RWPE1 (cell line): ENCODE measurements at regions not wholly inside any gene's neighbourhood (a gene's known extent, or its start where the extent isn't known, plus 50 kb on each side); places are given as distances from the start of the nearest gene placed in this dataset.

Source experiments
- CTCF ChIA-PET: fragments of 350-600 bp; sonication (Branson Sonifier 250); formaldehyde crosslinking; extraction: SDS; loops from one replicate; lab custom pipeline; 2021; lab: Yijun Ruan, JAX
- POLR2A ChIA-PET: fragments of 400-600 bp; formaldehyde crosslinking; extraction: SDS; loops from one replicate; lab custom pipeline; 2020; ENCODE audit warnings: antibody characterized with exemption; ENCODE audit not compliant: low non-redundant PET; lab: Yijun Ruan, JAX
- DNase-seq: peaks from one replicate; pipeline ENCODE4 v3.0.0; 2012; ENCODE audit warnings: low spot score
- H3K27ac ChIP-seq: fragments of 450-650 bp; 2 replicates; pipeline ENCODE4 v1.5.1; 2017
- CTCF ChIP-seq: fragments of 450-650 bp; conservative IDR thresholded peaks from 2 replicates; pipeline ENCODE4 v1.5.1; 2017; ENCODE audit warnings: low read depth, mild to moderate bottlenecking

GRCh38 chr12:123078531-123079155 is 72.2 kb downstream of the PITPNM2 start:
- no peak for TF ChIP-seq CTCF
- no peak overlapping the region for H3K27ac ChIP-seq
- CTCF ChIA-PET = no interaction called here
- POLR2A ChIA-PET = no interaction called here
- no peak for DNase-seq

- DNase-seq = no peak
- CTCF ChIA-PET = no interaction called here
- POLR2A ChIA-PET = no interaction called here
- no peak for TF ChIP-seq CTCF
- no peak overlapping the region for H3K27ac ChIP-seq
Measured at GRCh38 chr12:123078120-123078465, 72.8 kb downstream of the PITPNM2 start.

- ChIA-PET POLR2A (no interaction called here), CTCF (no interaction called here)
- no peak for DNase-seq
- H3K27ac ChIP-seq = no peak overlapping the region
- no peak for TF ChIP-seq CTCF
Measured at GRCh38 chr12:123077298-123078119, 73.4 kb downstream of the PITPNM2 start.

GRCh38 chr12:123076604-123077297 is 74.1 kb downstream of the PITPNM2 start:
- no peak for DNase-seq
- ChIA-PET CTCF (no interaction called here), POLR2A (no interaction called here)
- no peak overlapping the region for H3K27ac ChIP-seq
- no peak for TF ChIP-seq CTCF

GRCh38 chr12:123075646-123076171 is 75.2 kb downstream of the PITPNM2 start:
- DNase-seq = no peak
- TF ChIP-seq CTCF = no peak
- ChIA-PET POLR2A (no interaction called here), CTCF (interaction anchor here (0.7 kb wide), 1 partner anchor 51 kb away, joined by 4 read pairs; no protein-coding TSS in a partner anchor)
- H3K27ac ChIP-seq = no peak overlapping the region

- ChIA-PET POLR2A (no interaction called here), CTCF (interaction anchor here (0.7 kb wide), 1 partner anchor 52 kb away, joined by 4 read pairs; no protein-coding TSS in a partner anchor)
- no peak overlapping the region for H3K27ac ChIP-seq
- no peak for DNase-seq
- TF ChIP-seq CTCF = no peak
Measured at GRCh38 chr12:123075087-123075645, 75.7 kb downstream of the PITPNM2 start.
